Fibroblast of lung (primary cell): ENCODE measurements at regions not wholly inside any gene's neighbourhood (a gene's known extent, or its start where the extent isn't known, plus 50 kb on each side); places are given as distances from the start of the nearest gene placed in this dataset.

Experiments
- EZH2 ChIP-seq: IDR thresholded peaks from 2 replicates; pipeline ENCODE4 v1.5.1; 2012; ENCODE audit warnings: low read length, control low read depth, mild to moderate bottlenecking; ENCODE audit errors: missing control alignments
- TF ChIP-seq, protein P1 (sequence below), 2 donors: IDR thresholded peaks in 1 of 2; conservative IDR thresholded peaks in 1 of 2; 1 replicate in 1 of 2; 2 replicates in 1 of 2; pipeline ENCODE4 v1.5.1; 2011 to 2012; ENCODE audit warnings: low read length in 2 of 2, control low read depth in 1 of 2, inconsistent platforms in 1 of 2, low read depth in 1 of 2, mild to moderate bottlenecking in 1 of 2

- TF ChIP-seq, protein P1, sequence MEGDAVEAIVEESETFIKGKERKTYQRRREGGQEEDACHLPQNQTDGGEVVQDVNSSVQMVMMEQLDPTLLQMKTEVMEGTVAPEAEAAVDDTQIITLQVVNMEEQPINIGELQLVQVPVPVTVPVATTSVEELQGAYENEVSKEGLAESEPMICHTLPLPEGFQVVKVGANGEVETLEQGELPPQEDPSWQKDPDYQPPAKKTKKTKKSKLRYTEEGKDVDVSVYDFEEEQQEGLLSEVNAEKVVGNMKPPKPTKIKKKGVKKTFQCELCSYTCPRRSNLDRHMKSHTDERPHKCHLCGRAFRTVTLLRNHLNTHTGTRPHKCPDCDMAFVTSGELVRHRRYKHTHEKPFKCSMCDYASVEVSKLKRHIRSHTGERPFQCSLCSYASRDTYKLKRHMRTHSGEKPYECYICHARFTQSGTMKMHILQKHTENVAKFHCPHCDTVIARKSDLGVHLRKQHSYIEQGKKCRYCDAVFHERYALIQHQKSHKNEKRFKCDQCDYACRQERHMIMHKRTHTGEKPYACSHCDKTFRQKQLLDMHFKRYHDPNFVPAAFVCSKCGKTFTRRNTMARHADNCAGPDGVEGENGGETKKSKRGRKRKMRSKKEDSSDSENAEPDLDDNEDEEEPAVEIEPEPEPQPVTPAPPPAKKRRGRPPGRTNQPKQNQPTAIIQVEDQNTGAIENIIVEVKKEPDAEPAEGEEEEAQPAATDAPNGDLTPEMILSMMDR (conservative IDR thresholded peaks at IDR 0.05 in 1 of 2, IDR thresholded peaks at IDR 0.05 in 1 of 2; ENCODE audit: low read depth in 1 of 2, low read length in 2 of 2): no peak
- no peak for TF ChIP-seq EZH2
These were observed 401.3 kb upstream of the BOD1L1 start for GRCh38 chr4:14028862-14029261.
